Endothelial cell of umbilical vein (primary cell): ENCODE measurements at regions not wholly inside any gene's neighbourhood (a gene's known extent, or its start where the extent isn't known, plus 50 kb on each side); places are given as distances from the start of the nearest gene placed in this dataset.

ENCODE experiments used
- BruUV-seq: library from RNA; stranded (reverse); fragments of 400-500 nt; replicated peaks from 2 replicates; lab custom pipeline; 2021; lab: Mats Ljungman, UMichigan
- CTCF ChIA-PET: fragments of 300-600, 350-600 bp; sonication (Branson Sonifier 250); formaldehyde crosslinking; loops from one replicate; lab custom pipeline; 2021; ENCODE audit warnings: antibody characterized with exemption, inconsistent platforms; lab: Charles Lee
- POLR2A ChIA-PET: fragments of 300-600, 350-600 bp; sonication (Branson Sonifier 250); formaldehyde crosslinking; loops from one replicate; lab custom pipeline; 2021; ENCODE audit warnings: antibody characterized with exemption, inconsistent platforms; lab: Charles Lee
- DNase-seq: peaks from one replicate; pipeline ENCODE4 v3.0.0-alpha.2; 2011; ENCODE audit warnings: low read depth, low spot score
- FAIRE-seq: peaks from 2 replicates; lab custom pipeline; 2011; peaks lifted over from hg19 to GRCh38; lab: Jason Lieb, UNC
- H2AFZ ChIP-seq: 2 replicates; pipeline ENCODE4 v1.6.0; 2012; ENCODE audit warnings: low read depth, low read length, control low read depth, inconsistent platforms
- H3K27ac ChIP-seq: 2 replicates; pipeline ENCODE4 v1.5.1; 2011; ENCODE audit warnings: low read depth, mild to moderate bottlenecking, control low read depth, low read length, moderate library complexity; ENCODE audit not compliant: insufficient read depth
- H3K27me3 ChIP-seq, 2 experiments: 2 replicates each; pipeline versions ENCODE4 v1.6.0 to v1.6.1; 2011; ENCODE audit warnings: low read length in 2 of 2, mixed read lengths in 1 of 2; ENCODE audit not compliant: control insufficient read depth in 2 of 2, insufficient read depth in 2 of 2
- H3K36me3 ChIP-seq, 2 experiments: 2 replicates in 1 of 2; 3 replicates in 1 of 2; pipeline ENCODE4 v1.5.1; 2011; ENCODE audit warnings: low read length in 2 of 2, mild to moderate bottlenecking in 1 of 2, moderate library complexity in 1 of 2; ENCODE audit not compliant: control insufficient read depth in 2 of 2, insufficient read depth in 2 of 2; ENCODE audit errors: extremely low read depth in 1 of 2
- H3K4me1 ChIP-seq: 3 replicates; pipeline ENCODE4 v1.5.1; 2011; ENCODE audit warnings: mild to moderate bottlenecking, low read length; ENCODE audit not compliant: control insufficient read depth, insufficient read depth; ENCODE audit errors: extremely low read depth
- H3K4me2 ChIP-seq: 2 replicates; pipeline ENCODE4 v1.6.1; 2011; ENCODE audit warnings: low read length, control low read depth, mixed read lengths; ENCODE audit not compliant: insufficient read depth
- H3K4me3 ChIP-seq, 3 experiments: fragments of 200-600 bp in 1 of 3; sonication (generic), shearing (Covaris generic) in 1 of 3; replicated peaks in 1 of 3; 2 replicates each; pipeline ENCODE4 v1.5.1; 2011 to 2016; ENCODE audit warnings: control low read depth in 3 of 3, low read length in 3 of 3, mild to moderate bottlenecking in 2 of 3, inconsistent platforms in 1 of 3, low read depth in 1 of 3, moderate library complexity in 1 of 3; ENCODE audit not compliant: insufficient read depth in 1 of 3
- H3K79me2 ChIP-seq: 2 replicates; pipeline ENCODE4 v1.6.0; 2012; ENCODE audit warnings: low read length, inconsistent platforms; ENCODE audit not compliant: control insufficient read depth, insufficient read depth
- H3K9ac ChIP-seq: replicated peaks from 2 replicates; pipeline ENCODE3; 2011; ENCODE audit warnings: low read length, control low read depth; ENCODE audit not compliant: insufficient read depth; ENCODE audit errors: extremely low read depth
- H3K9me1 ChIP-seq: replicated peaks from 3 replicates; pipeline ENCODE4 v1.6.0; 2011; ENCODE audit warnings: mild to moderate bottlenecking, low read length; ENCODE audit not compliant: control insufficient read depth, insufficient read depth; ENCODE audit errors: extremely low read depth
- H3K9me3 ChIP-seq: replicated peaks from 2 replicates; pipeline ENCODE4 v1.5.1; 2012; ENCODE audit warnings: low read length, inconsistent platforms; ENCODE audit not compliant: control insufficient read depth, insufficient read depth
- H4K20me1 ChIP-seq: replicated peaks from 2 replicates; pipeline ENCODE3; 2011; ENCODE audit warnings: mild to moderate bottlenecking, low read length; ENCODE audit not compliant: control insufficient read depth, insufficient read depth; ENCODE audit errors: extremely low read depth
- FOS ChIP-seq: IDR thresholded peaks from 2 replicates; pipeline ENCODE4 v1.6.1; 2011; ENCODE audit warnings: mild to moderate bottlenecking, low read length, moderate library complexity, borderline replicate concordance; ENCODE audit not compliant: insufficient read depth
- POLR2A ChIP-seq: IDR thresholded peaks from 2 replicates; pipeline ENCODE4 v1.6.1; 2012; ENCODE audit warnings: low read depth, mild to moderate bottlenecking, control low read depth, low read length
- POLR2AphosphoS5 ChIP-seq: IDR thresholded peaks from 2 replicates; pipeline ENCODE4 v1.6.1; 2012; ENCODE audit warnings: low read depth, mild to moderate bottlenecking, control low read depth, low read length, moderate library complexity; ENCODE audit not compliant: insufficient read depth
- dilution Hi-C: fragments of 300-500 bp; cut with MboI; formaldehyde crosslinking; loops from one replicate; pipeline ENCODE4 v1.15.0; 2019; ENCODE audit warnings: low sequenced_read_pairs; ENCODE audit not compliant: extremely low pct_ligation_motif_present
- intact Hi-C: fragments of 100-400 bp; cut with micrococcal nuclease; formaldehyde crosslinking; loops from one replicate; pipeline ENCODE4 v1.10.0; 2022
- TF ChIP-seq, protein P1 (sequence below), 2 donors: IDR thresholded peaks; 1 replicate in 1 of 2; 2 replicates in 1 of 2; pipeline ENCODE4 v1.5.1; 2011; ENCODE audit warnings: low read length in 2 of 2, mild to moderate bottlenecking in 2 of 2, moderate library complexity in 2 of 2, control low read depth in 1 of 2, inconsistent platforms in 1 of 2, low read depth in 1 of 2; ENCODE audit not compliant: insufficient read depth in 1 of 2; ENCODE audit errors: extremely low read depth in 1 of 2
- TF ChIP-seq, protein P2 (sequence below): IDR thresholded peaks from 2 replicates; pipeline ENCODE4 v1.6.1; 2011; ENCODE audit not compliant: insufficient read depth, insufficient read length

DNA sequence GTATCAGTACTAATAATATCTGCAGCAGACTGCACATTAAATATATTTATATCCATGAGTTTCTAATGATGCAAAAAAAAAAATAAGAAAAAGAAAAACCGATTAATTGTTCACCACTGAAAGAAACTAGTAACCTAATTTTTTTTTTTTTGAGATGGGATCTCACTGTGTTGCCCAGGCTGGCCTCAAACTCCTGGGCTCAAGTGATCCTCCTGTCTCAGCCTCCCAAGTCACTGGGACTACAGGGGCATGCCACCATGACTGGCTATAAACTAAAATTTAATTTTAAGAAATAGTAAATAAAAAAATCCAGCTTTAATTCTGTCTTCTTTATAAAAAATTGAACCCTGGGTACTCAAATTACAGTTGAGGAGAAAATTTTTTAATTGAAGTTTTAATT lies 358.2 kb downstream of the QKI start:
- no peaks in the 10 kb centered on the region for H3K79me2 ChIP-seq
- H2AFZ ChIP-seq, result no peak overlapping the region
- H3K9ac ChIP-seq, result no peak overlapping the region
- FAIRE-seq (no peak), DNase-seq (no peak)
- intact Hi-C loops (no loop called here), dilution Hi-C loops (no loop called here)
- H3K4me2 ChIP-seq, result no peak overlapping the region
- ChIA-PET POLR2A (no interaction called here), CTCF (no interaction called here)
- no peaks in the 10 kb centered on the region for H3K4me1 ChIP-seq
- no TSS peak for BruUV-seq
- no peaks in the 10 kb centered on the region for H3K9me3 ChIP-seq
- H3K36me3 ChIP-seq, result no peaks in the 10 kb centered on the region
- H3K4me3 ChIP-seq, result no peak overlapping the region
- TF ChIP-seq POLR2A, result no peak
- TF ChIP-seq, protein P1, sequence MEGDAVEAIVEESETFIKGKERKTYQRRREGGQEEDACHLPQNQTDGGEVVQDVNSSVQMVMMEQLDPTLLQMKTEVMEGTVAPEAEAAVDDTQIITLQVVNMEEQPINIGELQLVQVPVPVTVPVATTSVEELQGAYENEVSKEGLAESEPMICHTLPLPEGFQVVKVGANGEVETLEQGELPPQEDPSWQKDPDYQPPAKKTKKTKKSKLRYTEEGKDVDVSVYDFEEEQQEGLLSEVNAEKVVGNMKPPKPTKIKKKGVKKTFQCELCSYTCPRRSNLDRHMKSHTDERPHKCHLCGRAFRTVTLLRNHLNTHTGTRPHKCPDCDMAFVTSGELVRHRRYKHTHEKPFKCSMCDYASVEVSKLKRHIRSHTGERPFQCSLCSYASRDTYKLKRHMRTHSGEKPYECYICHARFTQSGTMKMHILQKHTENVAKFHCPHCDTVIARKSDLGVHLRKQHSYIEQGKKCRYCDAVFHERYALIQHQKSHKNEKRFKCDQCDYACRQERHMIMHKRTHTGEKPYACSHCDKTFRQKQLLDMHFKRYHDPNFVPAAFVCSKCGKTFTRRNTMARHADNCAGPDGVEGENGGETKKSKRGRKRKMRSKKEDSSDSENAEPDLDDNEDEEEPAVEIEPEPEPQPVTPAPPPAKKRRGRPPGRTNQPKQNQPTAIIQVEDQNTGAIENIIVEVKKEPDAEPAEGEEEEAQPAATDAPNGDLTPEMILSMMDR (IDR thresholded peaks at IDR 0.05; ENCODE audit: extremely low read depth in 1 of 2, insufficient read depth in 1 of 2, low read depth in 1 of 2, low read length in 2 of 2), result no peak
- TF ChIP-seq, protein P2, sequence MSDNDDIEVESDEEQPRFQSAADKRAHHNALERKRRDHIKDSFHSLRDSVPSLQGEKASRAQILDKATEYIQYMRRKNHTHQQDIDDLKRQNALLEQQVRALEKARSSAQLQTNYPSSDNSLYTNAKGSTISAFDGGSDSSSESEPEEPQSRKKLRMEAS, result no peak
- no peak for TF ChIP-seq FOS
- H3K9me1 ChIP-seq, result no peaks in the 10 kb centered on the region
- H4K20me1 ChIP-seq, result no peaks in the 10 kb centered on the region
- no peak overlapping the region for H3K27ac ChIP-seq
- no peaks in the 10 kb centered on the region for H3K27me3 ChIP-seq

DNA sequence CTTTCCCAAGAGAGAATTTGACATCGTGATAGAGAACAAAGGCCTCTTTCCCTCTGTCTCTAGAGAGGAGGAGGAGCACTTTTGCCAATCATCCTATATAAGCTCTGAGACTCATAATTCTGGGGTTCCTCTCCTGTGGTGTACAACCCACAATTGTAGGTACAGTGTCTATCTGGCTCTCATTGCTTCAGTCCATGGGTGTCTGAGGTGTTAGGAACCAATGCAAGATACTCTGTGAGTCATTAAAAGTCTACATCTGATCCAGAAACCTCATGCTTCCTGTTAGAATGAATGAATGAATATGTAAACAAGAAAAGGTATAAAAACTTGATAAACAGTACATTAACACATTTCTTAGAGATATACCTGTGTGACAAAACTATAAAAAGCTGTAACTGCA lies 356.7 kb downstream of the QKI start:
- no peaks in the 10 kb centered on the region for H3K9me3 ChIP-seq
- ChIA-PET CTCF (no interaction called here), POLR2A (no interaction called here)
- no peaks in the 10 kb centered on the region for H3K4me1 ChIP-seq
- no peaks in the 10 kb centered on the region for H3K36me3 ChIP-seq
- H3K27me3 ChIP-seq, result no peaks in the 10 kb centered on the region
- H3K79me2 ChIP-seq, result no peaks in the 10 kb centered on the region
- H3K4me2 ChIP-seq, result no peak overlapping the region
- no peak overlapping the region for H3K4me3 ChIP-seq
- no peak overlapping the region for H3K9ac ChIP-seq
- intact Hi-C loops (no loop called here), dilution Hi-C loops (no loop called here)
- no peak overlapping the region for H2AFZ ChIP-seq
- H3K9me1 ChIP-seq, result no peaks in the 10 kb centered on the region
- H3K27ac ChIP-seq, result no peak overlapping the region
- BruUV-seq, result no TSS peak
- no peaks in the 10 kb centered on the region for H4K20me1 ChIP-seq
- DNase-seq, result no peak
- TF ChIP-seq POLR2AphosphoS5, result no peak
- TF ChIP-seq, protein P2, result no peak
- FAIRE-seq, result no peak
